Calu3 (cell line): ENCODE measurements at regions not wholly inside any gene's neighbourhood (a gene's known extent, or its start where the extent isn't known, plus 50 kb on each side); places are given as distances from the start of the nearest gene placed in this dataset.

Experiments used
- BruUV-seq: library from RNA; stranded (reverse); fragments of 400-500 nt; replicated peaks from 2 replicates; lab custom pipeline; 2021; lab: Mats Ljungman, UMichigan
- CTCF ChIA-PET: fragments of 300-600 bp; sonication (Branson Sonifier 250); formaldehyde crosslinking; loops from one replicate; lab custom pipeline; 2022; ENCODE audit warnings: antibody characterized with exemption; lab: Charles Lee
- DNase-seq: peaks from one replicate; pipeline ENCODE4 v3.0.0; 2022
- H3K27ac Mint-ChIP-seq: one replicate; pipeline ENCODE4 v1.8.0; 2022; ENCODE audit warnings: mixed read lengths; ENCODE audit not compliant: unreplicated experiment
- H3K27me3 Mint-ChIP-seq: one replicate; pipeline ENCODE4 v1.8.0; 2022; ENCODE audit warnings: mixed read lengths; ENCODE audit not compliant: unreplicated experiment
- H3K36me3 Mint-ChIP-seq: one replicate; pipeline ENCODE4 v1.8.0; 2022; ENCODE audit warnings: mild to moderate bottlenecking, moderate library complexity, mixed read lengths; ENCODE audit not compliant: insufficient read depth, unreplicated experiment
- H3K4me1 Mint-ChIP-seq: one replicate; pipeline ENCODE4 v1.8.0; 2022; ENCODE audit warnings: mild to moderate bottlenecking, low read depth, mixed read lengths; ENCODE audit not compliant: unreplicated experiment
- H3K4me3 Mint-ChIP-seq: one replicate; pipeline ENCODE4 v1.8.0; 2022; ENCODE audit warnings: mild to moderate bottlenecking, low read depth, moderate library complexity, mixed read lengths; ENCODE audit not compliant: unreplicated experiment
- H3K9me3 Mint-ChIP-seq: one replicate; pipeline ENCODE4 v1.8.0; 2022; ENCODE audit warnings: low read depth, mixed read lengths; ENCODE audit not compliant: unreplicated experiment
- intact Hi-C: fragments of 100-400 bp; cut with micrococcal nuclease; formaldehyde crosslinking; loops from one replicate; pipeline ENCODE4 v1.10.0; 2022; ENCODE audit not compliant: unreplicated experiment
- TF ChIP-seq, protein P1 (sequence below): fragments of 200-600 bp; IDR thresholded peaks from one replicate; pipeline ENCODE4 v1.8.0; 2022; ENCODE audit warnings: antibody characterized with exemption; ENCODE audit not compliant: unreplicated experiment

GRCh38 chr16:14344292-14344691 is 273.2 kb downstream of the MRTFB start:
- TF ChIP-seq, protein P1, sequence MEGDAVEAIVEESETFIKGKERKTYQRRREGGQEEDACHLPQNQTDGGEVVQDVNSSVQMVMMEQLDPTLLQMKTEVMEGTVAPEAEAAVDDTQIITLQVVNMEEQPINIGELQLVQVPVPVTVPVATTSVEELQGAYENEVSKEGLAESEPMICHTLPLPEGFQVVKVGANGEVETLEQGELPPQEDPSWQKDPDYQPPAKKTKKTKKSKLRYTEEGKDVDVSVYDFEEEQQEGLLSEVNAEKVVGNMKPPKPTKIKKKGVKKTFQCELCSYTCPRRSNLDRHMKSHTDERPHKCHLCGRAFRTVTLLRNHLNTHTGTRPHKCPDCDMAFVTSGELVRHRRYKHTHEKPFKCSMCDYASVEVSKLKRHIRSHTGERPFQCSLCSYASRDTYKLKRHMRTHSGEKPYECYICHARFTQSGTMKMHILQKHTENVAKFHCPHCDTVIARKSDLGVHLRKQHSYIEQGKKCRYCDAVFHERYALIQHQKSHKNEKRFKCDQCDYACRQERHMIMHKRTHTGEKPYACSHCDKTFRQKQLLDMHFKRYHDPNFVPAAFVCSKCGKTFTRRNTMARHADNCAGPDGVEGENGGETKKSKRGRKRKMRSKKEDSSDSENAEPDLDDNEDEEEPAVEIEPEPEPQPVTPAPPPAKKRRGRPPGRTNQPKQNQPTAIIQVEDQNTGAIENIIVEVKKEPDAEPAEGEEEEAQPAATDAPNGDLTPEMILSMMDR: no peak
- H3K27ac Mint-ChIP-seq: no peak overlapping the region
- CTCF ChIA-PET: no interaction called here
- BruUV-seq: no TSS peak
- peaks cover 15% of the 10 kb centered on the region for H3K27me3 Mint-ChIP-seq
- no peak for DNase-seq
- no peak overlapping the region for H3K4me3 Mint-ChIP-seq
- no peaks in the 10 kb centered on the region for H3K4me1 Mint-ChIP-seq
- no peaks in the 10 kb centered on the region for H3K36me3 Mint-ChIP-seq
- intact Hi-C loops: no loop called here
- H3K9me3 Mint-ChIP-seq: peaks cover 10% of the 10 kb centered on the region

- peaks cover 24% of the 10 kb centered on the region for H3K27me3 Mint-ChIP-seq
- no peaks in the 10 kb centered on the region for H3K4me1 Mint-ChIP-seq
- H3K9me3 Mint-ChIP-seq: peaks cover 10% of the 10 kb centered on the region
- no peak overlapping the region for H3K27ac Mint-ChIP-seq
- CTCF ChIA-PET: interaction anchor here (0.7 kb wide), 2 partner anchors 34 to 322 kb away, joined by 3 to 5 read pairs; no protein-coding TSS in a partner anchor
- intact Hi-C loops: no loop called here
- no peak for DNase-seq
- TF ChIP-seq, protein P1: no peak
- BruUV-seq: no TSS peak
- H3K36me3 Mint-ChIP-seq: no peaks in the 10 kb centered on the region
- no peak overlapping the region for H3K4me3 Mint-ChIP-seq
Measured at GRCh38 chr16:14341324-14342225, 270.5 kb downstream of the MRTFB start.

- H3K4me1 Mint-ChIP-seq: no peaks in the 10 kb centered on the region
- H3K36me3 Mint-ChIP-seq: no peaks in the 10 kb centered on the region
- intact Hi-C loops: no loop called here
- H3K9me3 Mint-ChIP-seq: peaks cover 6% of the 10 kb centered on the region
- no peak for DNase-seq
- CTCF ChIA-PET: interaction anchor here (0.6 kb wide), 1 partner anchor 39 kb away, joined by 6 read pairs; no protein-coding TSS in a partner anchor
- H3K4me3 Mint-ChIP-seq: no peak overlapping the region
- H3K27me3 Mint-ChIP-seq: peaks cover 24% of the 10 kb centered on the region
- TF ChIP-seq, protein P1: no peak
- no peak overlapping the region for H3K27ac Mint-ChIP-seq
- BruUV-seq: no TSS peak
Measured at GRCh38 chr16:14339694-14340093, 268.6 kb downstream of the MRTFB start.

GRCh38 chr16:14338969-14339368 is 267.9 kb downstream of the MRTFB start:
- no peak overlapping the region for H3K4me3 Mint-ChIP-seq
- H3K27ac Mint-ChIP-seq: no peak overlapping the region
- H3K27me3 Mint-ChIP-seq: peaks cover 24% of the 10 kb centered on the region
- TF ChIP-seq, protein P1: no peak
- H3K36me3 Mint-ChIP-seq: no peaks in the 10 kb centered on the region
- intact Hi-C loops: no loop called here
- DNase-seq: no peak
- CTCF ChIA-PET: no interaction called here
- H3K4me1 Mint-ChIP-seq: no peaks in the 10 kb centered on the region
- H3K9me3 Mint-ChIP-seq: peaks cover 6% of the 10 kb centered on the region
- BruUV-seq: no TSS peak
